ENCODE measurements at regions not wholly inside any gene's neighbourhood (a gene's known extent, or its start where the extent isn't known, plus 50 kb on each side); places are given as distances from the start of the nearest gene placed in this dataset.

DNA sequence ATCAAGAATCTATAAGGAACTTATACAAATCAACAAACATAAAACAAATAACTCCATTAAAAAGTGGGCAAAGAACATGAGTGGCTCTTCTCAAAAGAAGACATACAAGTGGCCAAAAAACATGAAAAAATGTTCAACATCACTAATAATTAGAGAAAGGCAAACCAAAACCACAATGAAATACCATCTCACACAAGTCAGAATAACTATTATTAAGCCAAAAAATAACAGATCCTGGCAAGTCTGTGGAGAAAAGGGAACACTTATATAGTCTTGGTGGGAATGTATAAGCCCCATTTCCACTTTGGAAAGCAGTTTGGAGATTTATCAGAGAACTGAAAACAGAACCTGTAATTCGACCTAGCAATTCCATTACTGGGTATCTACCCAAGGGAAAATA lies 921.0 kb downstream of the KCNA4 start:
- peaks cover 8% of the 10 kb centered on the region for H3K9me3 Mint-ChIP-seq (ENCODE audit: unreplicated experiment)
- peaks cover 10% of the 10 kb centered on the region for H3K4me1 Mint-ChIP-seq (ENCODE audit: insufficient read depth, unreplicated experiment)
- ChIA-PET POLR2A (no interaction called here), CTCF (no interaction called here)
- no peaks in the 10 kb centered on the region for H3K36me3 Mint-ChIP-seq (ENCODE audit: insufficient read depth, unreplicated experiment)
- no TSS peak for BruUV-seq (replicated peaks)
- H3K27me3 Mint-ChIP-seq (ENCODE audit: insufficient read depth, unreplicated experiment), result no peaks in the 10 kb centered on the region
- no peak overlapping the region for H3K4me3 Mint-ChIP-seq (ENCODE audit: unreplicated experiment)
- TF ChIP-seq, protein P1, sequence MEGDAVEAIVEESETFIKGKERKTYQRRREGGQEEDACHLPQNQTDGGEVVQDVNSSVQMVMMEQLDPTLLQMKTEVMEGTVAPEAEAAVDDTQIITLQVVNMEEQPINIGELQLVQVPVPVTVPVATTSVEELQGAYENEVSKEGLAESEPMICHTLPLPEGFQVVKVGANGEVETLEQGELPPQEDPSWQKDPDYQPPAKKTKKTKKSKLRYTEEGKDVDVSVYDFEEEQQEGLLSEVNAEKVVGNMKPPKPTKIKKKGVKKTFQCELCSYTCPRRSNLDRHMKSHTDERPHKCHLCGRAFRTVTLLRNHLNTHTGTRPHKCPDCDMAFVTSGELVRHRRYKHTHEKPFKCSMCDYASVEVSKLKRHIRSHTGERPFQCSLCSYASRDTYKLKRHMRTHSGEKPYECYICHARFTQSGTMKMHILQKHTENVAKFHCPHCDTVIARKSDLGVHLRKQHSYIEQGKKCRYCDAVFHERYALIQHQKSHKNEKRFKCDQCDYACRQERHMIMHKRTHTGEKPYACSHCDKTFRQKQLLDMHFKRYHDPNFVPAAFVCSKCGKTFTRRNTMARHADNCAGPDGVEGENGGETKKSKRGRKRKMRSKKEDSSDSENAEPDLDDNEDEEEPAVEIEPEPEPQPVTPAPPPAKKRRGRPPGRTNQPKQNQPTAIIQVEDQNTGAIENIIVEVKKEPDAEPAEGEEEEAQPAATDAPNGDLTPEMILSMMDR (IDR thresholded peaks at IDR 0.05; ENCODE audit: unreplicated experiment), result no peak
- intact Hi-C loops (cut with micrococcal nuclease), result no loop called here
- no peak for DNase-seq (ENCODE audit: unreplicated experiment)
- H3K27ac Mint-ChIP-seq (ENCODE audit: low read depth, unreplicated experiment), result no peak overlapping the region

DNA sequence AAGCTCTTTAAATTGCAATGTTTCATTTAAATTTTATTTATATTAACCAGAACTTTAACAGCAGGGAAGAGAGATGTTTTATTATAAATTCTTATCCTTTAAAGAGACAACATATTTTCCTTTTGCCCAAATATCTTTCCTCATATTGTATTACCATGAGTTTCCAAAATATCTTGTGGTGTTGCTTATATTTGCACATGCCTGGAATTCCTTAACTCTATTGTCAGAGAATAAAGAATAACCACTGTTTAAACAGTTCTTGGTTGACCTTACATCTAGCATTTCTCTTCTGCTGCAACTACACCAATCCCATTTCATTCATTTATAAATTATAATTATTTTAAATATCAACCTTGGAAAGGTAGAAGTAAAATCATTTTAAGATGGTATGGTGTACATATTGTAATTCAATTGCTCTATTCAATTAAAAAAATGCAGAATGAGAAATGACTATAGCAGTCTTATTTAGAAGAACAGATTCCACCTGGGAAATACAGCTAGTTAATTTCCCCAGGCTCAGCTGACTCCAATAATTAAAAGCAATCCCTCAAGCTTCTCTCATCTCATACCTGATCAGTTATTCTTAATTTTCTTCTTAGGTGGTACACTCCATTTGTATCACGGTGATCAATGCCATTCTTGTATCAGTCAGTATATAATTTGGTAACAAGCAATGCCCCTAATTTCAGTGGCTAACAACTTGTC lies 923.3 kb downstream of the KCNA4 start:
- CTCF ChIA-PET, result no interaction called here
- Mint-ChIP-seq H3K9me3 (ENCODE audit: unreplicated experiment) (peaks cover 8% of the 10 kb centered on the region), H3K27ac (ENCODE audit: low read depth, unreplicated experiment) (no peak overlapping the region), H3K27me3 (ENCODE audit: insufficient read depth, unreplicated experiment) (no peaks in the 10 kb centered on the region), H3K4me1 (ENCODE audit: insufficient read depth, unreplicated experiment) (peaks cover 10% of the 10 kb centered on the region), H3K4me3 (ENCODE audit: unreplicated experiment) (no peak overlapping the region), H3K36me3 (ENCODE audit: insufficient read depth, unreplicated experiment) (no peaks in the 10 kb centered on the region)
- intact Hi-C loops (cut with micrococcal nuclease), result no loop called here
- no TSS peak for BruUV-seq (replicated peaks)
- POLR2A ChIA-PET, result no interaction called here
- DNase-seq (ENCODE audit: unreplicated experiment), result no peak
- TF ChIP-seq, protein P1 (IDR thresholded peaks at IDR 0.05; ENCODE audit: unreplicated experiment), result no peak

DNA sequence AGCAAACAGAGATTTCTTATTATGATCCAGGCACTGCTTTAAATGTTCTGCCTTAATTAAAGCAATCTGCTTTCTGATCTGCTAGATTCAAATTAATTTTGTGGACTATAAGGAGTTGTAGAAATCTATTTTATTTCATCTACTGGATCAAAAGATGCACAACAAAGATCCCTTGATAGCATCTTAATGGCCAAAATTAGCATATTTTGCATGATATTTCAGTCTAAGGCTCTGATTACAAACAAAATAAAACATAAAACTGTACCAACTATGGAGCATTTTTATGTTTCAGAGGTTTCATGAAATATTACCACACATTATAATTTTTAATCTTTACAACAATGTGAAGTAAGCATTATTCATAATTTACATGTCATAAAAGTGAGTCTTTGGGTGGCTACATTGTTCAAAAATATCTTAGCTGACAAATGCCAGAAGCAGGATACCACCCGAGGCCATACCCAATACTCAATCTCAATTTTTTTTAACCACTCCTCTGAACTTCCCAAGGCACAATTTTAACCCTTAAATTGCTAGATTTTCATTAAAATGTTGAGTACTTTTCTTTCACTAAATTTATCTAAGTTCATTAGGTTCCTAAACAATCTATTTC lies 929.5 kb downstream of the KCNA4 start:
- no peaks in the 10 kb centered on the region for H3K36me3 Mint-ChIP-seq (ENCODE audit: insufficient read depth, unreplicated experiment)
- ChIA-PET POLR2A (no interaction called here), CTCF (no interaction called here)
- intact Hi-C loops (cut with micrococcal nuclease), result no loop called here
- no peak for DNase-seq (ENCODE audit: unreplicated experiment)
- no peak overlapping the region for H3K4me3 Mint-ChIP-seq (ENCODE audit: unreplicated experiment)
- BruUV-seq (replicated peaks), result no TSS peak
- H3K9me3 Mint-ChIP-seq (ENCODE audit: unreplicated experiment), result no peaks in the 10 kb centered on the region
- TF ChIP-seq, protein P1 (IDR thresholded peaks at IDR 0.05; ENCODE audit: unreplicated experiment), result no peak
- no peaks in the 10 kb centered on the region for H3K27me3 Mint-ChIP-seq (ENCODE audit: insufficient read depth, unreplicated experiment)
- H3K27ac Mint-ChIP-seq (ENCODE audit: low read depth, unreplicated experiment), result no peak overlapping the region
- no peaks in the 10 kb centered on the region for H3K4me1 Mint-ChIP-seq (ENCODE audit: insufficient read depth, unreplicated experiment)

DNA sequence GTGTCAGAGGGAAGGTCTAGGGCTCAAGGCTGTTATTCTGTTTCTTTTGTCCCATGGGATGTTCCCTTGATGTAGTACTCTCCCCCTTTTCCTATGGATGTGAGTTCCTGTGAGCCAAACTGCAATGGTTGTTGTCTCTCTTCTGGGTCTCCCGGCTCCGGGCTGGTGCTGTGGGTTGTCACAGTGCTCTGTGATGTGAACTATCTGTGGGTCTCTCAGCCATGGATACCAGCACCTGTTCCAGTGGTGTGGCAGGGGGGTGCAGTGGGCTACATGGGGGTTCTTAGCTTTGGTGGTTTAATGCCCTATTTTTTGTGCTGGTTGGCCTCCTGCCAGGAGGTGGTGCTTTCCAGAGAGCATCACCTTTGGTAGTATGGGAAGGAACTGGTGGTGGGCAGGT lies 941.1 kb downstream of the KCNA4 start:
- Mint-ChIP-seq H3K4me1 (ENCODE audit: insufficient read depth, unreplicated experiment) (no peaks in the 10 kb centered on the region), H3K9me3 (ENCODE audit: unreplicated experiment) (peaks cover 31% of the 10 kb centered on the region), H3K36me3 (ENCODE audit: insufficient read depth, unreplicated experiment) (peaks cover 6% of the 10 kb centered on the region), H3K27ac (ENCODE audit: low read depth, unreplicated experiment) (no peak overlapping the region), H3K4me3 (ENCODE audit: unreplicated experiment) (no peak overlapping the region), H3K27me3 (ENCODE audit: insufficient read depth, unreplicated experiment) (no peaks in the 10 kb centered on the region)
- intact Hi-C loops (cut with micrococcal nuclease), result no loop called here
- no peak for DNase-seq (ENCODE audit: unreplicated experiment)
- TF ChIP-seq, protein P1 (IDR thresholded peaks at IDR 0.05; ENCODE audit: unreplicated experiment), result no peak
- POLR2A ChIA-PET, result no interaction called here
- CTCF ChIA-PET, result interaction anchor here (0.6 to 0.7 kb wide), 3 partner anchors 84 to 1965 kb away, joined by 3 read pairs; no protein-coding TSS in a partner anchor
- BruUV-seq (replicated peaks), result no TSS peak
